Hindlimb muscle (tissue), 1 donor: ENCODE measurements at regions not wholly inside any gene's neighbourhood (a gene's known extent, or its start where the extent isn't known, plus 50 kb on each side); places are given as distances from the start of the nearest gene placed in this dataset.

Source experiments
- DNase-seq: peaks from one replicate; pipeline ENCODE4 v3.0.0-alpha.2; 2013

GRCh38 chr12:4045786-4046494 is 172.7 kb upstream of the PARP11 start:
- DNase-seq = no peak

- no peak for DNase-seq
Observed at GRCh38 chr12:4044736-4045730, 171.8 kb upstream of the PARP11 start.

- DNase-seq = no peak
Observed at GRCh38 chr12:4044101-4044500, 170.9 kb upstream of the PARP11 start.

GRCh38 chr12:4041187-4041885 is 168.1 kb upstream of the PARP11 start:
- no peak for DNase-seq

GRCh38 chr12:4039931-4040330 is 166.7 kb upstream of the PARP11 start:
- DNase-seq = no peak

- DNase-seq = peak; percentile 69
Observed at GRCh38 chr12:4037747-4038312, 164.6 kb upstream of the PARP11 start.

- no peak for DNase-seq
Observed at GRCh38 chr12:4036671-4037271, 163.6 kb upstream of the PARP11 start.

GRCh38 chr12:4034921-4035320 is 161.7 kb upstream of the PARP11 start:
- DNase-seq = no peak

GRCh38 chr12:4032924-4033615 is 159.9 kb upstream of the PARP11 start:
- DNase-seq = no peak

- DNase-seq = no peak
Observed at GRCh38 chr12:4031703-4032291, 158.6 kb upstream of the PARP11 start.

GRCh38 chr12:4030929-4031702 is 157.9 kb upstream of the PARP11 start:
- peak; percentile 92 for DNase-seq

- no peak for DNase-seq
Observed at GRCh38 chr12:4027412-4027811, 154.2 kb upstream of the PARP11 start.

GRCh38 chr12:4026517-4026916 is 153.3 kb upstream of the PARP11 start:
- DNase-seq = no peak

- DNase-seq = no peak
Observed at GRCh38 chr12:4026020-4026358, 152.8 kb upstream of the PARP11 start.

- no peak for DNase-seq
Observed at GRCh38 chr12:4025181-4026019, 152.2 kb upstream of the PARP11 start.

GRCh38 chr12:4024701-4025100 is 151.5 kb upstream of the PARP11 start:
- no peak for DNase-seq

- no peak for DNase-seq
Observed at GRCh38 chr12:4015225-4016091, 142.3 kb upstream of the PARP11 start.

GRCh38 chr12:4014858-4015224 is 141.6 kb upstream of the PARP11 start:
- no peak for DNase-seq

- no peak for DNase-seq
Observed at GRCh38 chr12:4014444-4014843, 141.2 kb upstream of the PARP11 start.
